DOHH2 (cell line): ENCODE measurements at regions not wholly inside any gene's neighbourhood (a gene's known extent, or its start where the extent isn't known, plus 50 kb on each side); places are given as distances from the start of the nearest gene placed in this dataset.

ENCODE experiments used
- H3F3A ChIP-seq: fragments of 200-600 bp; sonication (generic), shearing (Covaris generic); 2 replicates; pipeline ENCODE4 v1.6.0; 2016; ENCODE audit warnings: antibody characterized with exemption, mild to moderate bottlenecking; ENCODE audit not compliant: control insufficient read depth, insufficient read depth
- H3K27ac ChIP-seq: fragments of 200-600 bp; sonication (generic); 2 replicates; pipeline ENCODE4 v1.5.1; 2014; ENCODE audit warnings: low read depth, mild to moderate bottlenecking, low read length, moderate library complexity
- H3K27me3 ChIP-seq: fragments of 200-600 bp; sonication (generic); 2 replicates; pipeline ENCODE4 v1.6.1; 2014; ENCODE audit warnings: mild to moderate bottlenecking, low read length, mixed read lengths; ENCODE audit not compliant: control insufficient read depth
- H3K36me3 ChIP-seq: fragments of 200-600 bp; sonication (generic); 2 replicates; pipeline ENCODE4 v1.6.1; 2014; ENCODE audit warnings: mild to moderate bottlenecking, low read length, moderate library complexity, mixed read lengths; ENCODE audit not compliant: control insufficient read depth
- H3K4me1 ChIP-seq: fragments of 200-600 bp; sonication (generic); 2 replicates; pipeline ENCODE4 v1.6.1; 2014; ENCODE audit warnings: mild to moderate bottlenecking, low read length, mixed read lengths; ENCODE audit not compliant: control insufficient read depth
- H3K4me2 ChIP-seq: fragments of 200-600 bp; sonication (generic); 2 replicates; pipeline ENCODE4 v1.6.0; 2014; ENCODE audit warnings: mild to moderate bottlenecking, low read length, moderate library complexity
- H3K4me3 ChIP-seq: fragments of 200-600 bp; sonication (generic); 2 replicates; pipeline ENCODE4 v1.5.1; 2014; ENCODE audit warnings: mild to moderate bottlenecking, low read length, mixed read lengths
- H3K79me2 ChIP-seq: fragments of 200-600 bp; sonication (generic); 2 replicates; pipeline ENCODE4 v1.6.1; 2014; ENCODE audit warnings: mild to moderate bottlenecking, low read length, mixed read lengths; ENCODE audit not compliant: control insufficient read depth
- H3K9me2 ChIP-seq: fragments of 200-600 bp; sonication (generic); replicated peaks from 2 replicates; pipeline ENCODE4 v1.6.1; 2014; ENCODE audit warnings: mild to moderate bottlenecking, low read length, mixed read lengths; ENCODE audit not compliant: control insufficient read depth
- H3K9me3 ChIP-seq: fragments of 200-600 bp; sonication (generic); 2 replicates; pipeline ENCODE4 v1.6.1; 2014; ENCODE audit warnings: antibody characterized with exemption, low read length, mixed read lengths; ENCODE audit not compliant: control insufficient read depth, insufficient read depth
- H4K20me1 ChIP-seq: fragments of 200-600 bp; sonication (generic); 2 replicates; pipeline ENCODE4 v1.6.0; 2014; ENCODE audit warnings: low read depth, mild to moderate bottlenecking, antibody characterized with exemption, low read length, moderate library complexity; ENCODE audit not compliant: control insufficient read depth, insufficient read depth
- EZH2phosphoT487 ChIP-seq: fragments of 200-600 bp; sonication (generic); IDR thresholded peaks from 2 replicates; pipeline ENCODE4 v1.6.1; 2017; ENCODE audit warnings: borderline replicate concordance, mild to moderate bottlenecking, antibody characterized with exemption, low read length, moderate library complexity, mixed read lengths
- TF ChIP-seq, protein P1 (sequence below): fragments of 200-600 bp; sonication (generic); IDR thresholded peaks from one replicate; pipeline ENCODE4 v1.5.1; 2014; ENCODE audit warnings: antibody characterized with exemption, mild to moderate bottlenecking, low read depth, low read length; ENCODE audit not compliant: poor library complexity, severe bottlenecking

DNA sequence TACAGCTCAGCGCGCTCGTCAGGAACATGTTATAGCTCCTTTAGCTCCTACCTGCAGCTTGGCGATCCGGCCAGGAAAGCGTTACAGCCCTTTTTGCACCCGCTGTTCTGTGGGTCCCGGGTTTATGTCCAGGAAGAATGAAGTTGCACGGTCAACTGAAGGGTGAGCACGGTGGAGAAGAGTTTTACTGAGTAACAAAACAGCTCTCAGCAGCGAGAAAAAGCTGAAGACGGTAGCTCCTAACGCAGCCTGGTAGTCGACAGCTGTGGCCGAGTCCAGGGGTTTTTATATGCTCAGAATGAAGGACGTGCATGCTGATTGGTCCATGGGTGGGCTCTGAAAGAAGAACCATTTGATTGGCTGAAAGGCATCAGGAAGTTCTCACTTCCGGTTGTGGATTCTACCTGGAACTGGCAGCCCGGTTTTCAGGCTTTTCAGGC, 1830.1 kb upstream of the NUDT12 start:
- H3K4me2 ChIP-seq: no peak overlapping the region
- no peaks in the 10 kb centered on the region for H3K9me2 ChIP-seq
- no peak overlapping the region for H3K27ac ChIP-seq
- H3K4me3 ChIP-seq: no peak overlapping the region
- no peaks in the 10 kb centered on the region for H3K4me1 ChIP-seq
- no peaks in the 10 kb centered on the region for H3K79me2 ChIP-seq
- TF ChIP-seq, protein P1, sequence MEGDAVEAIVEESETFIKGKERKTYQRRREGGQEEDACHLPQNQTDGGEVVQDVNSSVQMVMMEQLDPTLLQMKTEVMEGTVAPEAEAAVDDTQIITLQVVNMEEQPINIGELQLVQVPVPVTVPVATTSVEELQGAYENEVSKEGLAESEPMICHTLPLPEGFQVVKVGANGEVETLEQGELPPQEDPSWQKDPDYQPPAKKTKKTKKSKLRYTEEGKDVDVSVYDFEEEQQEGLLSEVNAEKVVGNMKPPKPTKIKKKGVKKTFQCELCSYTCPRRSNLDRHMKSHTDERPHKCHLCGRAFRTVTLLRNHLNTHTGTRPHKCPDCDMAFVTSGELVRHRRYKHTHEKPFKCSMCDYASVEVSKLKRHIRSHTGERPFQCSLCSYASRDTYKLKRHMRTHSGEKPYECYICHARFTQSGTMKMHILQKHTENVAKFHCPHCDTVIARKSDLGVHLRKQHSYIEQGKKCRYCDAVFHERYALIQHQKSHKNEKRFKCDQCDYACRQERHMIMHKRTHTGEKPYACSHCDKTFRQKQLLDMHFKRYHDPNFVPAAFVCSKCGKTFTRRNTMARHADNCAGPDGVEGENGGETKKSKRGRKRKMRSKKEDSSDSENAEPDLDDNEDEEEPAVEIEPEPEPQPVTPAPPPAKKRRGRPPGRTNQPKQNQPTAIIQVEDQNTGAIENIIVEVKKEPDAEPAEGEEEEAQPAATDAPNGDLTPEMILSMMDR: no peak
- TF ChIP-seq EZH2phosphoT487: no peak
- peaks cover 6% of the 10 kb centered on the region; the same call in 1 of the 2 replicates for H3K9me3 ChIP-seq
- H3F3A ChIP-seq: no peaks in the 10 kb centered on the region
- no peaks in the 10 kb centered on the region for H3K27me3 ChIP-seq
- no peaks in the 10 kb centered on the region for H3K36me3 ChIP-seq
- H4K20me1 ChIP-seq: no peaks in the 10 kb centered on the region

DNA sequence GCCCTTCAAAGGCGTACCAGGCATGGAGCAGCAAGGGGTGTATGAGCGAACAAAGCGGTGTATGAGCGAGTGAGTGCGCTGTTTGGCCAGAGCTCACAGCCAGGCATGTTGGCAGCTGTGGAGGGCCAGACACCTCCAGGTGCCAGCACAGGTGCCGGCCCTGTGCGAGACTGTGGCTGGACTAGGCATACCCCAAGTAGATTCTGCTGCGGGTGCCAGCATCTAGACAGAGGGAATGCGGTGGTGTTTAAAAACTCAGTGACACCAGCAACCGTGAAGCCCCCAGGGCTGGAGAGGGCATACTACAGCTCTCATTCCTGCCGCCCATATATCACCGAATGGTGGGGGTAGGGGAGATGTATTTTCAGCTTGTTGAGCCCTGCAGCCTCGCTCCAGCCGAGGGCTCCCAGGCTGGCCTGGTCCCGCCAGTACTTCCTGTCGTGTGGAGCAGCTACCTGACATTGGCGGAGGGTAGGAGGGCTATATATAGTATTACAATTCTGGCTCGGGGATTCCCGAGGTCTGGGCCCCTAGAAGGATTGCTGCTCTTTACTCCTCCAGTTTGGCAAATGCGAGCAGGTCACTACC, 1829.6 kb upstream of the NUDT12 start:
- Histone ChIP-seq H3K9me2 (no peaks in the 10 kb centered on the region), H3K36me3 (no peaks in the 10 kb centered on the region), H3F3A (no peaks in the 10 kb centered on the region), H3K4me3 (no peak overlapping the region), H4K20me1 (no peaks in the 10 kb centered on the region), H3K4me1 (no peaks in the 10 kb centered on the region), H3K27me3 (no peaks in the 10 kb centered on the region), H3K9me3 (peaks cover 6% of the 10 kb centered on the region; the same call in 1 of the 2 replicates), H3K79me2 (no peaks in the 10 kb centered on the region), H3K27ac (no peak overlapping the region), H3K4me2 (no peak overlapping the region)
- TF ChIP-seq, protein P1: no peak
- TF ChIP-seq EZH2phosphoT487: no peak

DNA sequence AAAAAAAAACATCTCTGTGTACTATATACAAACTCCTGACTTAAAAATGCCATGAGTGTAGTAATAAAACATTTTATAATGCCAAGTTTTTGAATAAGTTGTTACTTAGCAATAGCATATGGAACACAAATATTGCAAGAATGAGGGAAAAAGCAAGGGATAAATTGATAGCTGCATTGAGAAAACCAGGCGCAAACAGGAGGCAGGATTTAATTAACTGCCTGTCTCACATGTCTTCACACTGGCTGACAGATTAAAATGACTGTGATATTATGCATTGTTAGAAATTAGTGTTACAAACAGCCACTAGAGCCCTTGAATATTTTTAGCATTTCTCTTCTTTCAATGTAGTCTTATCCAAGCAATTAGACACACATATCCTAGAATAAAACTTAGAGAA, 1817.5 kb upstream of the NUDT12 start:
- H3K9me2 ChIP-seq: 0 out of 2 replicates have a peak, but pooled peaks cover 2% of the 10 kb centered on the region
- no peaks in the 10 kb centered on the region for H3K79me2 ChIP-seq
- H3F3A ChIP-seq: no peaks in the 10 kb centered on the region

More for the DNA sequence above, 1817.5 kb upstream of the NUDT12 start:
- Histone ChIP-seq H3K36me3 (no peaks in the 10 kb centered on the region), H3K4me3 (no peak overlapping the region), H3K9me3 (peaks cover 2% of the 10 kb centered on the region; the same call in 1 of the 2 replicates), H3K27ac (no peak overlapping the region), H3K4me1 (no peaks in the 10 kb centered on the region), H4K20me1 (no peaks in the 10 kb centered on the region), H3K4me2 (no peak overlapping the region), H3K27me3 (no peaks in the 10 kb centered on the region)
- TF ChIP-seq EZH2phosphoT487: no peak
- TF ChIP-seq, protein P1: no peak
